GM21576 (cell line): ENCODE measurements at regions not wholly inside any gene's neighbourhood (a gene's known extent, or its start where the extent isn't known, plus 50 kb on each side); places are given as distances from the start of the nearest gene placed in this dataset.
"Not testable (repeated sequence)": the region's sequence is repeated elsewhere in the genome, so short reads cannot be mapped to it uniquely, and the experiment has no call there.

Experiments used
- ATAC-seq: cut with Tn5 transposase; IDR thresholded peaks from one replicate; pipeline ENCODE4 v1.9.1; 2021; ENCODE audit warnings: mild to moderate bottlenecking, moderate library complexity; ENCODE audit not compliant: unreplicated experiment

GRCh38 chr18:55906536-55906935, 318.5 kb upstream of the TCF4 start:
- ATAC-seq = no peak

GRCh38 chr18:55903911-55904310, 315.9 kb upstream of the TCF4 start:
- no peak for ATAC-seq

GRCh38 chr18:55900380-55900779, 312.4 kb upstream of the TCF4 start:
- no peak for ATAC-seq

GRCh38 chr18:55897091-55897689, 309.2 kb upstream of the TCF4 start:
- ATAC-seq = no peak

- ATAC-seq = no peak
These were observed 306.0 kb upstream of the TCF4 start for GRCh38 chr18:55893948-55894347.

GRCh38 chr18:55892862-55893813, 305.1 kb upstream of the TCF4 start:
- ATAC-seq = not testable (repeated sequence)

- no peak for ATAC-seq
These were observed 298.9 kb upstream of the TCF4 start for GRCh38 chr18:55886886-55887285.

GRCh38 chr18:55884498-55884897, 296.5 kb upstream of the TCF4 start:
- no peak for ATAC-seq

- ATAC-seq = no peak
These were observed 292.6 kb upstream of the TCF4 start for GRCh38 chr18:55880617-55881016.

- no peak for ATAC-seq
These were observed 291.3 kb upstream of the TCF4 start for GRCh38 chr18:55879331-55879730.

GRCh38 chr18:55878224-55878623, 290.2 kb upstream of the TCF4 start:
- ATAC-seq = no peak

GRCh38 chr18:55877321-55877720, 289.3 kb upstream of the TCF4 start:
- ATAC-seq = no peak

- no peak for ATAC-seq
These were observed 288.3 kb upstream of the TCF4 start for GRCh38 chr18:55876254-55876653.

GRCh38 chr18:55875371-55875901, 287.4 kb upstream of the TCF4 start:
- ATAC-seq = no peak

GRCh38 chr18:55869556-55870501, 281.8 kb upstream of the TCF4 start:
- ATAC-seq = no peak

GRCh38 chr18:55868909-55869308, 280.9 kb upstream of the TCF4 start:
- ATAC-seq = no peak

- ATAC-seq = no peak
These were observed 278.9 kb upstream of the TCF4 start for GRCh38 chr18:55866886-55867285.

- no peak for ATAC-seq
These were observed 278.0 kb upstream of the TCF4 start for GRCh38 chr18:55866006-55866405.

GRCh38 chr18:55864281-55864680, 276.3 kb upstream of the TCF4 start:
- no peak for ATAC-seq

GRCh38 chr18:55863876-55864275, 275.9 kb upstream of the TCF4 start:
- no peak for ATAC-seq

- no peak for ATAC-seq
These were observed 275.4 kb upstream of the TCF4 start for GRCh38 chr18:55863391-55863706.
